OCI-LY3 (cell line): ENCODE measurements at regions not wholly inside any gene's neighbourhood (a gene's known extent, or its start where the extent isn't known, plus 50 kb on each side); places are given as distances from the start of the nearest gene placed in this dataset.

Experiments
- H2AFZ ChIP-seq: fragments of 200-600, 300-600 bp; shearing (Covaris generic); 2 replicates; pipeline ENCODE4 v1.6.0; 2014; ENCODE audit warnings: antibody characterized with exemption, low read depth, low read length
- H3K27ac ChIP-seq: fragments of 200-600, 300-600 bp; sonication (generic); 2 replicates; pipeline ENCODE4 v1.5.1; 2014; ENCODE audit warnings: mild to moderate bottlenecking, low read length, moderate library complexity, mixed read lengths
- H3K27me3 ChIP-seq: fragments of 200-600, 300-600 bp; sonication (generic); 2 replicates; pipeline ENCODE4 v1.6.1; 2014; ENCODE audit warnings: low read depth, low read length, mixed read lengths
- H3K36me3 ChIP-seq: fragments of 200-600, 300-600 bp; sonication (generic); replicated peaks from 2 replicates; pipeline ENCODE3; 2014; ENCODE audit warnings: low read depth, low read length, mixed read lengths
- H3K4me1 ChIP-seq: fragments of 300-600, 200-600 bp; sonication (generic); 2 replicates; pipeline ENCODE4 v1.6.1; 2014; ENCODE audit warnings: low read length, mixed read lengths
- H3K4me2 ChIP-seq: fragments of 200-600, 300-600 bp; sonication (generic); 2 replicates; pipeline ENCODE4 v1.6.1; 2014; ENCODE audit warnings: low read length, mixed read lengths
- H3K4me3 ChIP-seq: fragments of 300-600, 200-600 bp; sonication (generic); 2 replicates; pipeline ENCODE4 v1.5.1; 2014; ENCODE audit warnings: antibody characterized with exemption, mild to moderate bottlenecking, low read length, moderate library complexity
- H3K79me2 ChIP-seq: fragments of 300-600, 200-600 bp; shearing (Covaris generic); 2 replicates; pipeline ENCODE4 v1.6.1; 2014; ENCODE audit warnings: mild to moderate bottlenecking, low read length, mixed read lengths
- H3K9ac ChIP-seq: fragments of 300-600, 200-600 bp; shearing (Covaris generic); 2 replicates; pipeline ENCODE4 v1.6.0; 2014; ENCODE audit warnings: mild to moderate bottlenecking, low read length, moderate library complexity
- H3K9me3 ChIP-seq: fragments of 200-600, 300-600 bp; shearing (Covaris generic); 2 replicates; pipeline ENCODE4 v1.6.1; 2014; ENCODE audit warnings: low read length, mixed read lengths; ENCODE audit not compliant: insufficient read depth
- H4K20me1 ChIP-seq: fragments of 200-600, 300-600 bp; sonication (generic); 2 replicates; pipeline ENCODE4 v1.6.1; 2016; ENCODE audit warnings: low read length, mixed read lengths; ENCODE audit not compliant: insufficient read depth
- EZH2phosphoT487 ChIP-seq: fragments of 200-600 bp; shearing (Covaris generic); IDR thresholded peaks from 2 replicates; pipeline ENCODE4 v1.6.1; 2018; ENCODE audit warnings: antibody characterized with exemption, mixed run types, low read depth
- TF ChIP-seq, protein P1 (sequence below): fragments of 200-600, 300-600 bp; sonication (generic); IDR thresholded peaks from 2 replicates; pipeline ENCODE4 v1.5.1; 2014; ENCODE audit warnings: antibody characterized with exemption, low read length, low read depth

DNA sequence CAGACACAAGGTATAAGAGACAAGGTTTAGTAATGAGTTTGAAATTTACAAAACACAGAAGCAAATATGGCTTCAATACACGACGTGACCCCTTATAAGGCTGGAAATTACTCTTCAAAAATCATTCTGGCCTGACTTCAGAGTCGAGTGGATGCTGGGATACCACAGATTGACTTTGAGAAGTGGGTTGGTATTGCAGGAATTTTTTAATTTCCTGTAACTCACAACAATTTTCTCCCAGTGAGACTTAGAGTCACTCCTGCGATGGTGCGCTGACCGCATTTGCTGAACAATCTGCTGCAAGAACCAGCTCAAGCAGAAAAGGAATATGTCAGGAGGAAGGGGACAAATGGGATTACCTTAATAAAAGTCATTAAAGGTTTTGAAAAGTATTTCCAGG, 132.1 kb downstream of the EMX2 start:
- no peak for TF ChIP-seq EZH2phosphoT487
- TF ChIP-seq, protein P1, sequence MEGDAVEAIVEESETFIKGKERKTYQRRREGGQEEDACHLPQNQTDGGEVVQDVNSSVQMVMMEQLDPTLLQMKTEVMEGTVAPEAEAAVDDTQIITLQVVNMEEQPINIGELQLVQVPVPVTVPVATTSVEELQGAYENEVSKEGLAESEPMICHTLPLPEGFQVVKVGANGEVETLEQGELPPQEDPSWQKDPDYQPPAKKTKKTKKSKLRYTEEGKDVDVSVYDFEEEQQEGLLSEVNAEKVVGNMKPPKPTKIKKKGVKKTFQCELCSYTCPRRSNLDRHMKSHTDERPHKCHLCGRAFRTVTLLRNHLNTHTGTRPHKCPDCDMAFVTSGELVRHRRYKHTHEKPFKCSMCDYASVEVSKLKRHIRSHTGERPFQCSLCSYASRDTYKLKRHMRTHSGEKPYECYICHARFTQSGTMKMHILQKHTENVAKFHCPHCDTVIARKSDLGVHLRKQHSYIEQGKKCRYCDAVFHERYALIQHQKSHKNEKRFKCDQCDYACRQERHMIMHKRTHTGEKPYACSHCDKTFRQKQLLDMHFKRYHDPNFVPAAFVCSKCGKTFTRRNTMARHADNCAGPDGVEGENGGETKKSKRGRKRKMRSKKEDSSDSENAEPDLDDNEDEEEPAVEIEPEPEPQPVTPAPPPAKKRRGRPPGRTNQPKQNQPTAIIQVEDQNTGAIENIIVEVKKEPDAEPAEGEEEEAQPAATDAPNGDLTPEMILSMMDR: no peak
- H3K27me3 ChIP-seq: no peaks in the 10 kb centered on the region
- no peaks in the 10 kb centered on the region for H3K36me3 ChIP-seq
- H3K4me2 ChIP-seq: no peak overlapping the region
- no peaks in the 10 kb centered on the region for H3K4me1 ChIP-seq
- no peaks in the 10 kb centered on the region for H4K20me1 ChIP-seq
- H3K79me2 ChIP-seq: no peaks in the 10 kb centered on the region
- no peak overlapping the region for H3K9ac ChIP-seq
- no peak overlapping the region for H3K4me3 ChIP-seq
- no peak overlapping the region for H3K27ac ChIP-seq
- H3K9me3 ChIP-seq: no peaks in the 10 kb centered on the region
- H2AFZ ChIP-seq: no peak overlapping the region

DNA sequence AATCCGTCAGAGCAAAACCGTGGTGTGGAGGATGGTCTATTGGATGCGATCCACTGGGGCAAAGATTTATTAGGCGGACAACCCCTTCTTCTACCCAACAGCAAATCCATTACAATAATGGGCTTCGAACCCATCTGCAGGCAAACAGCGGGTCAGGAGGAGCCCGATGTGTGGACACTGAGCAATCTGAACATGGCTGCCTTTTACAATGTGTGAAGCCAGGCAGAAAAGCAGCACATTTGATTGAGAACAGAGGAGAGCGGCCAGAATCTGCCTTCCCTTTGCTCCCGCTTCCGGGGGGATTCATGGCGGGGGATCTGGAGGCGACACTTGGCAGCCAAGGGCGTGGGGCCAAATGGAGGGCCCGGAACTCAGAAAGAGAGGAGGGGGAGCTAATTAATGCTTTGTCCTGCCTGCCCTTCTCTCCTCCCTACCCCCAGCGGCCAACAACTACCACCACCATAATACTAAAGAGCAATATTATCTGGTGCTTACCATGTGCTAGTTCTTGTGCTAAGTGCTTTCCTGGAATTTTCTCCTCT, 133.0 kb downstream of the EMX2 start:
- Histone ChIP-seq H3K4me1 (no peaks in the 10 kb centered on the region), H3K79me2 (no peaks in the 10 kb centered on the region), H2AFZ (no peak overlapping the region), H3K36me3 (no peaks in the 10 kb centered on the region), H3K27ac (no peak overlapping the region), H3K4me3 (no peak overlapping the region), H3K9me3 (no peaks in the 10 kb centered on the region), H4K20me1 (no peaks in the 10 kb centered on the region), H3K27me3 (no peaks in the 10 kb centered on the region), H3K9ac (no peak overlapping the region), H3K4me2 (no peak overlapping the region)
- TF ChIP-seq EZH2phosphoT487: no peak
- TF ChIP-seq, protein P1: no peak

DNA sequence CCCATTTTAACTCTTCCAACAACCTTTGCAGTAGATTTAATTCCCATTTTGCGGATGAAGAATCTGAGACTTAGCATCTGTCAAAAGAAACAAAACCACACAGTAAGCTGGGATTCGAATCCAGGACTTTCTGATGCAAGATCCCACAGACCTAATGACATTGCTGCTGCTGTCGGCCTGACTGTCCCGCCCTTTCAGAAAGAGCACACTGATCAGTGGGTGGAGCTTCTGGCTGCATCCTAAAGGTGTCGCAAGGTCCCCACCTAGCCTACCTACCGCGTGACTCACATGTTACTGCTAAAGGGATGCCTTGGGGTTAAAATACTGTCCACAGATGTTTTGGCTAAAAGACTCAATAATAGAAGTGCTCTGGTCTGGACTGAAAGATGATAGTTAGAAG, 134.7 kb downstream of the EMX2 start:
- no peak overlapping the region for H3K4me2 ChIP-seq

DNA sequence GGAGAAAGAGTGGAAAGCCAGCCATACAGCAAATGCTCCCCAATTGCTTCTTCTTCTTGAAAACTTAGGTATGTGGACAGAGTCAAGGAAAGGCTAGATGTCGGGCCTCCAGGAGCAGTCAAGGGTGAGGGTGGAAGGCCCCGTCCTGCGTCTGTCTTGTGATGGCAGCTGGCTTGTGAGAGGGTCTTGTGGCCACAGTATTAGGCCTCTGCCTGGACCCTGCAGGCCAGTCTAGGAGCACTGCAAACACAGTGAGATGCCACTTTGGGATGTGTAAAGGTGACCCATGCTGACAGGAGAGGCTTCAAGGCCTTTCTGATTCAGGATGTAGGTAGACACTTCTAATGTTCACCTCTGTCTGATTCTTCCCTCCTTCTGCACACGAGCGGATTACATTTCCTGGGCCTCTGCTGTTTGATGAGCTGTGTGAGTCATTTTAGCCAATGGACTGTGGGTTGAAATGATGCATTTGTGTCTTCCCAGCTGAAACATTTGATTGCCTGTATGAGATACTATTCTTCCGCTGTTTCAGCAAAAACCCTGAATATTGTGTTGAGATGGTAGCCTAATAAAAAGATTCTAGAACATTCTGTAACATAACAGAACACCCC, 135.4 kb downstream of the EMX2 start:
- Histone ChIP-seq H3K27ac (no peak overlapping the region), H4K20me1 (no peaks in the 10 kb centered on the region), H3K4me2 (no peak overlapping the region), H3K9me3 (no peaks in the 10 kb centered on the region), H3K36me3 (no peaks in the 10 kb centered on the region), H2AFZ (no peak overlapping the region), H3K9ac (no peak overlapping the region), H3K4me1 (no peaks in the 10 kb centered on the region), H3K27me3 (no peaks in the 10 kb centered on the region), H3K4me3 (no peak overlapping the region), H3K79me2 (no peaks in the 10 kb centered on the region)
- no peak for TF ChIP-seq EZH2phosphoT487
- TF ChIP-seq, protein P1: no peak

More for the DNA sequence above, 134.7 kb downstream of the EMX2 start:
- H3K27me3 ChIP-seq: no peaks in the 10 kb centered on the region
- no peaks in the 10 kb centered on the region for H3K9me3 ChIP-seq
- H3K36me3 ChIP-seq: no peaks in the 10 kb centered on the region
- no peaks in the 10 kb centered on the region for H3K79me2 ChIP-seq
- H3K9ac ChIP-seq: no peak overlapping the region
- no peak overlapping the region for H3K27ac ChIP-seq
- no peak overlapping the region for H3K4me3 ChIP-seq
- TF ChIP-seq EZH2phosphoT487: no peak
- TF ChIP-seq, protein P1: no peak
- H4K20me1 ChIP-seq: no peaks in the 10 kb centered on the region
- no peaks in the 10 kb centered on the region for H3K4me1 ChIP-seq
- H2AFZ ChIP-seq: no peak overlapping the region
